GM12801 (cell line): ENCODE measurements at regions not wholly inside any gene's neighbourhood (a gene's known extent, or its start where the extent isn't known, plus 50 kb on each side); places are given as distances from the start of the nearest gene placed in this dataset.

Source experiments
- TF ChIP-seq, protein P1 (sequence below): IDR thresholded peaks from one replicate; pipeline ENCODE4 v1.5.1; 2011; ENCODE audit warnings: control low read depth; ENCODE audit not compliant: insufficient read length; ENCODE audit errors: extremely low read depth

DNA sequence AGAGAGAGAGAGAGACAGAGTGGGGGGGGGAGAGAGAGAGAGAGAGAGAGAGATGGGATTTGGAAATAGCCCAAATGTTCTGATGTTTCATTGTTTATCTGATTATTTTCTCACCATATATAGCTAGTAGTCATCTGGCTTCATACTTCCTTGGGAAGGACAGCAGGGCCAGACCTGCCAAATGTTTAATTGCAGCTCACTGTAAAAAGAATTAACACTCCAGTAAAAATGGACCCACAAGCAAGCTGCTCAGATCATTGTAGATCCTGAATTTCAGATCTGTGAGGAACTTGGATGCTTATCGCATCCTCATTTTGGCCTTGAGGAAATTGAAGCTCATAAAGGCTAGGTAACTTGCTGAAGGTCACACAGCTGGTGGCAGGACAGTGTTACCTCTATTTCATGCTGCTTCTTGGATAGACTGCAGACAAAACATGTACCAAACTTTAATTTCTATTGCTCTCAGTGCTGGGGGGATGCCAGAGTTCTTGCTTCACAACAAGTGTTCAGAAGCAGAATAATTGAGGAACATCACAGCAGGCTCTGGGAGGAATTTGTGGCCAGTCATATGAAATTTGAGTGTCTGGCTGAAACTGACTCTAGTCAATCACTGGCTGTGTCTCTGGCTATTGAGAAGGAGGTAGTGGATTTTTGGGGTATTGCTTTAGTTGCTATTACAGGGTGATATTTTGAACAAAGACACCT, 223.5 kb downstream of the PIK3C3 start:
- TF ChIP-seq, protein P1, sequence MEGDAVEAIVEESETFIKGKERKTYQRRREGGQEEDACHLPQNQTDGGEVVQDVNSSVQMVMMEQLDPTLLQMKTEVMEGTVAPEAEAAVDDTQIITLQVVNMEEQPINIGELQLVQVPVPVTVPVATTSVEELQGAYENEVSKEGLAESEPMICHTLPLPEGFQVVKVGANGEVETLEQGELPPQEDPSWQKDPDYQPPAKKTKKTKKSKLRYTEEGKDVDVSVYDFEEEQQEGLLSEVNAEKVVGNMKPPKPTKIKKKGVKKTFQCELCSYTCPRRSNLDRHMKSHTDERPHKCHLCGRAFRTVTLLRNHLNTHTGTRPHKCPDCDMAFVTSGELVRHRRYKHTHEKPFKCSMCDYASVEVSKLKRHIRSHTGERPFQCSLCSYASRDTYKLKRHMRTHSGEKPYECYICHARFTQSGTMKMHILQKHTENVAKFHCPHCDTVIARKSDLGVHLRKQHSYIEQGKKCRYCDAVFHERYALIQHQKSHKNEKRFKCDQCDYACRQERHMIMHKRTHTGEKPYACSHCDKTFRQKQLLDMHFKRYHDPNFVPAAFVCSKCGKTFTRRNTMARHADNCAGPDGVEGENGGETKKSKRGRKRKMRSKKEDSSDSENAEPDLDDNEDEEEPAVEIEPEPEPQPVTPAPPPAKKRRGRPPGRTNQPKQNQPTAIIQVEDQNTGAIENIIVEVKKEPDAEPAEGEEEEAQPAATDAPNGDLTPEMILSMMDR: no peak

DNA sequence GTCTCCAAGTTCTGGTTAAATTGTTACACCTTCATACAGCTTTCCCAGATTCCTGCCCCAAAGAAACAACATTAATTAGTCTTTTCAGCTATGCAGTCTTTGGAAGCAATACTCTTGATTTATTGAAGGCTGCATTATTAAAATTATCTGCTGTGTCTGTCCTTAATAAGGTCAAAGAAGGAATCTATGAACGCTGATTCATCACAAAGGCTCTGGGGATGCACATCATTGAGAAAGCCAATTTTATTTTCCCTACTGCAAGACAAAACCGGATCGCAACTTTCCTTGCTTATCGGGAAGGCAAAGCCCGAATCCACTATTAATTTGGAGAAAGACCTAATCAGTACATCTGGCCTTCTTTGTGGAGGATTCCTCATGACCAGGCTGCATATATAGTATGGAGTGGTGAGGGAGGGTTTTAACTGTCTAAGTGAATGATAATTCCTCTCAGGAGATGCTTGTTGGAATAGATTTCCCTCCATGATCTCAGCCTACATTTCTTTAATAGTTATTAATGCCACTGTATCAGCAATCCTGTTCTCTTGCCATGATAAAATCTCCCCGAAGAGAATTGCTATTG, 224.6 kb downstream of the PIK3C3 start:
- TF ChIP-seq, protein P1: no peak

DNA sequence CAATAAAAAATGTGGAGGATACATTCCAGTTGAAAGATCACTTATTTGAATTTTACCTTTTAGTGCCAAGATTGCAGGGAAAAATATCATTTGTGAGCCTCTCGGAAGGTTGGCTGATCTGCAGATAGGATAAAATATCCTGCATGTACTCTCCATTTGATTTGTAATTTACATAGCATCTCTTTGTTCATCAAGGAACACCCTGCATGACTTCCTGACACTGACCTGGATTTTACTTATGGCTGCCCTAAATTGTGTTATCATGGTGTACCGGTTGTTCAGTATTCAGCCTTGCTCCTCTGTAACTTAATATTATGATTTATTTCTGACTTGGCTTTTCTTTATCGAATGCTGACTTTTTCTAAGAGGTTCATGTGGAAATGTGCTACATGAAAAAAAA, 226.4 kb downstream of the PIK3C3 start:
- TF ChIP-seq, protein P1: no peak

DNA sequence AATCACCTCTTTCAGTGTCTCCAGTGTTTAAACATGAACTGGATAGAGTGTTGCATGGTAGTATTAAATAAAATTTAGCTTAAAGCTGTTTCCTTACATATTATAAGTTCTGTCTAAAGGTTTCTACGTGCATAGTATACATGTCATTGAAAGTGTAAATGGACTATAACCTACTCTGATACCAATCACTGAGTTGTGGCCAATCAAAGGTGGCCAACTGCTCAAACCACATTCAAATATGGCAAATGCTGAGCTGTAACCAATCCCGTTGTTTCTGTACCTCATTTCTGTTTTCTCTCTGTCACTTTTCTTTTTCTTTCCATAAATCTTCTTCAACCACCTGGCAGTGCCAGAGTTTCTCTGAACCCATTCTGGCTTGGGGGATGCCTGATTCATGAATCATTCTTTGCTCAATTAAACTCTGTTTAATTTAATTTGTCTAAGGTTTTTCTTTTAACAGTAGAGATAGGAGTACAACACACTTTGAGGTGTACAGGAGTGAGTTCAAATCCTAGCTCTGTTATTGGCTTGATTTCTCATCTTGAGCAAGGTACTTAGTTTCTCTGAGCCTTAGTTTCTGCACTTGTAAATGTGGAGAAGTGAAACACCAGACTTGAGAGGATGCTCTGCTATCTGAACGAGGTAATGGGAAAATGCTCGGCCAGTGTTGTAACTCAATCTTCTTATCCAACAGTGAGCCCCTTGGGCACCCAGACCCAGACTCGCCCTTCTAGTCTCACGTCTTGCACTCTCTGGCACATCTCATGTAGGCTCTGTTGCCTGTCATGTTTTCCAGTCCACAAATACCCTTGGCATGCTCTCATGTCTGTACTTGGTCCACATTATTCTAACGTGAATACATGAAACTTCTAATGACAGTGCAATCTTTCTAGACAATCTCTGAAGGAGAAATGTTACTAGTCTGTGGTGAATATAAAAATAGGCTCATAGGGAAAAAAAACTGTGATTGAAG, 228.0 kb downstream of the PIK3C3 start:
- TF ChIP-seq, protein P1: no peak

DNA sequence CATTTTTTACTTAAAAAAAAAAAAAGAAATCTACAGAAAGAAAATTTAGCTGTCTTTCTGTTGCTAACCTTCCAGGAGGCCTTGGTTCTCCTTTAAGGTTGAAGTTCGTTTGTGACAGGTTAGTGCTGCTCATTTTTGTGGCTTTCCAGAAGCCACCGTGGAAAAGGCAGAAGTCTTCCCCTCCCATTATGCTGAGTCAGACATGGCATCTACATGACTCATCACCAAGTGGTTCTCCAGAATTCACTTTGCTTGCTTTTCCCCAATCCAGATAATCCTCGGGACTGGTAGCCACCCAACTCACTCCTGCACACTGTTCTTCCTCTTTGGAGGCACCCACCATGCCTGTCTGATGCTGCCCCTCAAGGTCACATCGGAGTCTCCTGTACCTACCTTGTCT, 228.7 kb downstream of the PIK3C3 start:
- TF ChIP-seq, protein P1: no peak

DNA sequence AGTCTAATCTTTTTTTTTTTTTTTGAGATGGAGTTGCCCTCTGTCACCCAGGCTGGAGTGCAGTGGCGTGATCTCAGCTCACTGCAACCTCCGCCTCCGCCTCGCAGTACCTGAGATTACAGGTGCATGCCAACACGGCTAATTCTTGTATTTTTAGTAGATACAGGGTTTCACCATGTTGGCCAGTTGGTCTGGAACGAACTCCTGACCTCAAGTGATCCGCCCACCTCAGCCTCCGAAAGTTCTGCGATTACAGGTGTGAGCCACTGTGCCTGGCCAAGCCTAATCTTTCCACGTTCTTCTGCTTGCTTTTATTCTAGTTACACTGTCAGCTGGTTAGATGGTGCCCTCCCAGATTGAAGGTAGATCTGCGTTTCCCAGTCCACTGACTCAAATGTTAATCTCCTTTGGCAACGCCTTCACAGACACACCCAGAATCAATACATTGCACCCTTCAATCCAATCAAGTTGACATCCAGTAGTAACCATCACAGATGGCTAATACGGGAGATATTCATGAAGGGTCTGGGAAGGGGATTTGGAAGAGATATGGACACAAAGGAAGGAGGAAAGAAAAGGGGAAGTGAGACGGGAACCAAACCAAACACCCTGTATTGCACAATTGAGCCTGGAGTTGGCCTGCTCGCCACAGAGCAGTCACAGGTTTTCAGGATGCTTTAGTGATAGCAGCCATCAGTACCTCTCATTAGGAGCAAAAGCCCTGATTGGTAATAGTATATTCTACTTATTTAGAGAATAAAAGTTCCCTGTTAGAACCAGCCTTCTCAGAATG, 229.8 kb downstream of the PIK3C3 start:
- TF ChIP-seq, protein P1: no peak
